ENCODE measurements at regions not wholly inside any gene's neighbourhood (a gene's known extent, or its start where the extent isn't known, plus 50 kb on each side); places are given as distances from the start of the nearest gene placed in this dataset.

GRCh38 chr16:49026566-49027181 is 255.0 kb downstream of the CBLN1 start:
- peak in 1 of 2 donors; percentile 64 for DNase-seq (ENCODE audit: low read depth in 2 of 2)

DNA sequence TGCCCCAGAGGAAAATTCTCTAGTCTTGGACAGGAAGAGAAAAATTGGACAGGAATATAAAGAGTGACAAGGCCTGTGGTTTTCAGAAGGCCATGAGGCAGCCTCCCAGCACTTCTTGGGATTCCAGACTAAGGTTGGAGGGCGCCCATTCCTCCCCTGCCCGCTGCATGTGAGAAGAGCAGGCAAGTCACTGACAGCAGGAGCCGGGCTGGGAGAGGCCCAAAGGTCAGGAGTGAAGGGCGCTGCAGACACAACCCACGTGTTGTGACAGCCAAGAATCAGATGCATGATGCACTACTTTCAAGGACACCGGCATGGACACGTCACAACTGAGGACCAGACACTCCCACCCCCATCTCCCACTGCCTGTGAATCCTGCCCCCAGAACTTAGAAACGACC is 256.7 kb downstream of the CBLN1 start:
- no peak for DNase-seq (ENCODE audit: low read depth in 2 of 2)

- no peak for DNase-seq (ENCODE audit: low read depth in 2 of 2)
These were observed 257.6 kb downstream of the CBLN1 start for GRCh38 chr16:49024016-49024415.

DNA sequence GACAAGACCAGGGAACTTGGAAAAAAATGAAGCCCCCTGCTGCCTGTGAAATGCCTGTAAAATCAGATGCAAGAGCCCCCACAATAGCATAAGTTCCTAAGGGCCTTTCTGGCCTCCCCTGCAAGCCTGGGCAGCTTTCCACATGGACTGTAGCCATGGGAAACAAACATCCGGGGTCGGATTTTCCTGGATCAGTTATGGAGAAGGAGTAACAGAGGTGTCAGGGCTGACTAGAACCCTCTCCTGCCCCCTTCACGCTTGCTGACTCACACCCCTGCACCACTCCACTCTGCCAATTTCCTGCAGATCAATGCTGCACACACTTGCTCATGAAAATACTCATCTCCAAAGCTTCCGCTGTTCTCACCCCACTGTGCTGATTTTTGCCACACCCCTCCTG is 258.6 kb downstream of the CBLN1 start:
- peak in 1 of 2 donors; percentile 13 for DNase-seq (ENCODE audit: low read depth in 2 of 2)

GRCh38 chr16:49022351-49022963 is 259.2 kb downstream of the CBLN1 start:
- DNase-seq (ENCODE audit: low read depth in 2 of 2) = no peak

DNA sequence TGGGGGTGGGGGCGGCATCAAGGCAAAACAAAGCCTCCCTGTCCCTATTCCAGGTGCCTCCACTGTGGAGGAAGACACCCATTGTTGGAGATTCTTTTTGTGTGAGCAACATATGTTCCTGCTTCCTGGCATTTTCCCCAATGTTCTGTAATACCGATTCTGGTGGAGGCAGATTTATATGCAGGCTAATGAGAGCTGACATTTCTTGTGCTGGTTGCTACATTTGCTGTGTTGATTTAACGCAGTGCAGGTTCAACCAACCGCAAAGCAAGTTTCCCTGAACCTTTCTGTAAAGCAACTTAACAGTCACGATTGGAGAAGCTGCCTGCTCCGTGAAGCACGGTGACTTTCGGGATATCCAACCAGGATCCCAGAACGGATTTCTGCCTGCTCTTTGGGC is 260.5 kb downstream of the CBLN1 start:
- peak in 1 of 2 donors; percentile 11 for DNase-seq (ENCODE audit: low read depth in 2 of 2)

DNA sequence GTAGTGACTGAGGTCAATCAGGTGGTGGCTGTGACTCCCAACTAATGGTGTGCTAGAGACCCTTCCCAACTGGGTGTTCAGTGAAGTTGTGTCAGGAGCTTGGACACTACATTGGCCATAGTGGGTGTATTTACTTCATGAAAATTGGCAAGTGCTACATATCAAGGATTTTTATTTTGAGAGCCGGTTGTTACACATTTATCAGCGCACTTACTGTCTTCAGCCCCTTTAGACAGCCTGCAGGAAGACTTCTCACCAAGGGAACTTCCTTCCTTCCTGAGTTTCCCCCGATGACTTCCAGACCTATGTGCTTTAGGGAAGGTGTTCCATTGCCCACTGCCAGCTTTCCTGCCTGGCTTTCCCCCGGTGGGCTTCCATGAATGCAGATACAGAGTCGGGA is 261.2 kb downstream of the CBLN1 start:
- no peak for DNase-seq (ENCODE audit: low read depth in 2 of 2)

- DNase-seq (ENCODE audit: low read depth in 2 of 2) = no peak
These were observed 261.8 kb downstream of the CBLN1 start for GRCh38 chr16:49019831-49020230.

- no peak for DNase-seq (ENCODE audit: low read depth in 2 of 2)
These were observed 262.5 kb downstream of the CBLN1 start for GRCh38 chr16:49019081-49019633.

GRCh38 chr16:49018259-49018931 is 263.2 kb downstream of the CBLN1 start:
- DNase-seq (ENCODE audit: low read depth in 2 of 2) = no peak

DNA sequence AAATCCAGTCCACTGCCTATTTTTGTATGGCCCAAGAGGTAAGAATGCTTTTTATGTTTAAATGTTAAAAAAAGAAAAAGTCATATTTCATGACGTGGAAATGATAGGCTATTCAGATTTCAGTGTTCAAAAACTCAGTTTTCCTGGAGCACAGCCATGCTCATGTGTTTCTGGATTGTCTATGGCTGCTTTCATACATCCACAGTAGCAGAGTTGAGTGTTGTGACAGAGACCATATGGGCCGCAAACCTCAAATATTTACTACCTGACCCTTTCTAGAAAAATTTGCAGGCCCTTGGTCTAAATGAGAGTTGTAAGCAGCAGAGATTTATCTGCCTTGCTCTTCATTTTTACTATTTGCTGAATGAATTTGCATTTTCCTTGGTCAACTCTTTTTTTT is 264.1 kb downstream of the CBLN1 start:
- no peak for DNase-seq (ENCODE audit: low read depth in 2 of 2)

DNA sequence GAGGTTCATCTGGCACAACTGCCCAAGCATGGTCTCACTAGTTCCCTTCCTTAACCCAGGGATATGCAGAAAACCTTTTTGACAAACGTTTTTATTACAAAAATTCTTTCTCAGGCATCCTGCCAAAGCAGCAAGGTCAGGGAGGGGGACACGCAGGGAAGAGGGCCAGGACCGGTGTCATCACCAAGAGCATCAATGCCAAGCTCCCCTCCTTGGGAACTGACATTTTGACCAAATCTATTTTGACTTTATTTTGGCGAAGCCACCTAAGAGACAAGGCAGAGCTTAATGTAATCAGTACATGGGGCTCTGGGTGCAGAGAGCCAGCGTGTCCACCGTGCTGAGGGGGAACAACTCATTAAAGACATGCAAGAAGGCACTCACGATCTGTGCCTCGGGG is 265.2 kb downstream of the CBLN1 start:
- no peak for DNase-seq (ENCODE audit: low read depth in 2 of 2)

GRCh38 chr16:49015225-49015592 is 266.4 kb downstream of the CBLN1 start:
- no peak for DNase-seq (ENCODE audit: low read depth in 2 of 2)

GRCh38 chr16:49014277-49015224 is 267.1 kb downstream of the CBLN1 start:
- no peak for DNase-seq (ENCODE audit: low read depth in 2 of 2)

DNA sequence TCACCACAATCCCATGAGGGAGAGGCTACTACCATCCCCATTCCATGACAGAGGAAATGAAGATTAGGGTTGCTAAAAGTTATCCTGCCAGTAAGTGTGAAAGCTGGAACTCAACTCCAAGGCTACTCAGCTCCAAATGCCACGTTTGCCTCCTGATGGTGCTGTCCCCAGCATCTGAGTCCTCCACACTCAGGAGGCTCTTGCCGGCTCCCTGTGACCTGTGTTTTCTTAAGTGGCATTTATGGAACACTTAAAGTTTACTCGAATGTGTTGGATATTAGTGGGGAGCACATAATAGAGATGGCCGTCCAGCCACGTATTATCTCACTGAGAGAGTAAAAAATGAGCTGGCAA is 267.9 kb downstream of the CBLN1 start:
- DNase-seq (ENCODE audit: low read depth in 2 of 2) = no peak

GRCh38 chr16:49012961-49013726 is 268.5 kb downstream of the CBLN1 start:
- DNase-seq (ENCODE audit: low read depth in 2 of 2) = no peak

DNA sequence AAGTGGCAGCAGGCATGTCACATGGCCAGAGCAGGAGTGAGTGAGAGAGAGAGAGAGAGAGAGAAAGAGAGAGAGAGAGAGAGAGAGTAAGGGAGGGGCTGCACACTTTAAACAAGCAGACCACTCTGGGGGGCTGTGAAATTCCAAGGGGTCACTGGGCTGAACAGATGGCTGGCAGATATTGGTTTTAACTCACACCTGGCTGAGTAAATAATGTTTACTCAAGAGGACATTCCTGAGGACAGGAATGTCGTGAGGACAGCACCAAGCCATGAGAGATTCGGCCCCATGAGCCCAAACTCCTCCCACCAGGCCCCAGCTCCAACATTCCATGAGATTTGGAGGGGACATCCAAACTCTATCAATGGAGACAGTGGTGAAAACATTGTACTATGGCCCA is 269.7 kb downstream of the CBLN1 start:
- no peak for DNase-seq (ENCODE audit: low read depth in 2 of 2)

- DNase-seq (ENCODE audit: low read depth in 2 of 2) = no peak
These were observed 270.8 kb downstream of the CBLN1 start for GRCh38 chr16:49010879-49011278.

DNA sequence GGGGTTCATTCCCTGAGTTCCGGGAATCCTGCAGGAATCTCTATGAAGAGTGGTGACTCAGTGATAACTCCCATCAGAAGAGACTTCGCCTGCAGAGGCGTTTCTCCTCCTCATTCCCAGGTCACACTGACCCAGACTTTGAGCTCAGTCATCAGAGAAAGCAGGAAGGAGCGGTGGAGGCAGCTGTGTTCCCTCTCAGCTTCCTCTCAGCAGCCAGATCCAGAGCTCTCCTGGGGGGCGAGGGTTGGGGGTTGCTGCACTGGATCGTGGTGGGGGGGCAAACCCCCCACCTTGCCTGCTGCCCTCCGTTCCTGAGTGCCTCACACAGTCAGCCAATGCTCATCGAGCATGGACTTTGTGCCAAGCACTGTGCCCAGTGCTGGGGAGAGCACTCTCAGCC is 271.2 kb downstream of the CBLN1 start:
- DNase-seq (ENCODE audit: low read depth in 2 of 2) = no peak

GRCh38 chr16:49009204-49009603 is 272.4 kb downstream of the CBLN1 start:
- DNase-seq (ENCODE audit: low read depth in 2 of 2) = no peak

DNA sequence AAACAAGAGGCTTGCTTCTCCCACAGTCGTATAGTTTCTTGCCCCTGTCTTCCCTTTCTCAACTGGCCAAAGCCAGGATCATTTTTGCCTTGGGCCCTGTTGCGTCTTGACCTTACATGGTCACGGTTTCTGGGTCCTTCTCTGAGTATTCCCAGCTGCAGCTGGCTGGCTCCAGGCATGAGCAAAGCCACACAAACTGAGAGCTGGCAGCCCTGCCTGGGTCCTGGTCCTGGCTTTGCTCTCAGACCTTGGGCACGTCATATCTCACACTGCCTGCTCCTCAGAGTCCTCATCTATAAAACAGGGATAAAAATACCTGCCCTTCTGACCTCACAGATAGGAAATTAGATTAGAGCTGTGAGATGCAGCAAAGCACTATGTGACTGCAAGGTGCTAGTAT is 277.6 kb downstream of the CBLN1 start:
- no peak for DNase-seq (ENCODE audit: low read depth in 2 of 2)
